ENCODE measurements at regions not wholly inside any gene's neighbourhood (a gene's known extent, or its start where the extent isn't known, plus 50 kb on each side); places are given as distances from the start of the nearest gene placed in this dataset.

DNA sequence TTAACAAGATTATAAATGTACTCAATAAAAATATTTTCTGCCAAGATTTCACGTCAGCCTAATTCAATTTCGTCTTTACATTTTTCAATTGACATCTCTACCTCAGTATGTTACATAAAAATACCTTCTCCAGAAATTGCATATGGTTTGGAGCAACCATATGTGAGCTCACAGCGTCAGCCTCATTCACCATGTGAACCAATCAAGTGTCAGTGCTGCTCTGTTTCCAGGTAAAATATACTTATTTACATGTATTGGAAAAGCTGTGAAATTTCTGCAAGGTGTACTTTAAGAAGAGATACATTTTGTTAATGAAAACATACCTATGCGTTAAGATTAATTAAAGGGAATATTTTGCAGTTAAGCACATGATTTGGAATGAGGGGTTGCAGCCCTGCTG is 110.7 kb upstream of the PRSS1 start:
- no peaks in the 10 kb centered on the region for H3K9me3 ChIP-seq (ENCODE audit: control insufficient read depth, insufficient read depth, low read length)
- no peak overlapping the region for H3K56ac ChIP-seq (ENCODE audit: extremely low read depth, insufficient read depth, low read length)
- no peak overlapping the region for H3K4ac ChIP-seq (ENCODE audit: low read depth, low read length)
- intact Hi-C loops (cut with micrococcal nuclease) (loop anchor here (10.0 kb wide), 1 partner anchor 366 kb away; no protein-coding TSS in a partner anchor), in situ Hi-C loops (cut with MboI; ENCODE audit: low sequenced_read_pairs) (no loop called here), dilution Hi-C loops (cut with HindIII; ENCODE audit: low sequenced_read_pairs, unreplicated experiment) (no loop called here)
- no peak for DNase-seq
- no TSS peak for BruUV-seq (replicated peaks)
- no peak overlapping the region for H4K8ac ChIP-seq (ENCODE audit: low read depth in 2 of 2, low read length in 2 of 2)
- no peak overlapping the region for H3K4me3 ChIP-seq (ENCODE audit: insufficient read depth, low read depth, low read length)
- H2BK15ac ChIP-seq (ENCODE audit: low read depth, low read length) = no peak overlapping the region
- no CpG with 5 or more reads among the region's 4 CpGs for WGBS, 2 experiments (ENCODE audit: extremely low coverage in 2 of 2, insufficient read length in 1 of 2)
- H3K27me3 ChIP-seq (ENCODE audit: control insufficient read depth, insufficient read depth, low read length) = peaks cover 8% of the 10 kb centered on the region
- H2AK5ac ChIP-seq (ENCODE audit: low read depth, low read length) = no peak overlapping the region
- no peak overlapping the region for H3K18ac ChIP-seq (ENCODE audit: low read depth, low read length)
- POLR2A ChIA-PET (ENCODE audit: unreplicated experiment) = no interaction called here
- no peak overlapping the region for H3K27ac ChIP-seq (ENCODE audit: insufficient read depth, low read length)
- no peak overlapping the region for H2AK9ac ChIP-seq (replicated peaks; ENCODE audit: low read depth, low read length, poor library complexity)
- H3K23ac ChIP-seq (ENCODE audit: low read depth, low read length) = no peak overlapping the region
- H3K36me3 ChIP-seq (ENCODE audit: control insufficient read depth, insufficient read depth, low read length) = no peaks in the 10 kb centered on the region
- no peaks in the 10 kb centered on the region for H4K20me1 ChIP-seq (ENCODE audit: insufficient read depth, low read length)
- no peak for TF ChIP-seq USF2 (IDR thresholded peaks at IDR 0.05; ENCODE audit: low read depth, low read length)
- TF ChIP-seq MXI1 (IDR thresholded peaks at IDR 0.05; ENCODE audit: borderline replicate concordance, low read depth, low read length) = no peak
- TF ChIP-seq BHLHE40 (IDR thresholded peaks at IDR 0.05; ENCODE audit: low read depth, low read length) = no peak
- TF ChIP-seq, protein P1, sequence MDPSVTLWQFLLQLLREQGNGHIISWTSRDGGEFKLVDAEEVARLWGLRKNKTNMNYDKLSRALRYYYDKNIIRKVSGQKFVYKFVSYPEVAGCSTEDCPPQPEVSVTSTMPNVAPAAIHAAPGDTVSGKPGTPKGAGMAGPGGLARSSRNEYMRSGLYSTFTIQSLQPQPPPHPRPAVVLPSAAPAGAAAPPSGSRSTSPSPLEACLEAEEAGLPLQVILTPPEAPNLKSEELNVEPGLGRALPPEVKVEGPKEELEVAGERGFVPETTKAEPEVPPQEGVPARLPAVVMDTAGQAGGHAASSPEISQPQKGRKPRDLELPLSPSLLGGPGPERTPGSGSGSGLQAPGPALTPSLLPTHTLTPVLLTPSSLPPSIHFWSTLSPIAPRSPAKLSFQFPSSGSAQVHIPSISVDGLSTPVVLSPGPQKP (IDR thresholded peaks at IDR 0.05; ENCODE audit: borderline replicate concordance, low read depth, low read length) = no peak
- no peak overlapping the region for H2BK120ac ChIP-seq (ENCODE audit: low read depth, low read length)
- H4K5ac ChIP-seq (ENCODE audit: low read depth, low read length) = no peak overlapping the region
- no peak overlapping the region for H2BK5ac ChIP-seq (ENCODE audit: low read depth, low read length, poor library complexity, severe bottlenecking)
- no peak for ATAC-seq (ENCODE audit: low read depth)
- no peak overlapping the region for H2AFZ ChIP-seq (replicated peaks; ENCODE audit: low read length, poor library complexity)
- H2BK20ac ChIP-seq (ENCODE audit: low read depth, low read length) = no peak overlapping the region
- CTCF ChIA-PET = interaction anchor here (0.8 kb wide), 1 partner anchor 145 kb away, joined by 4 read pairs; no protein-coding TSS in a partner anchor
- no peak overlapping the region for H3K14ac ChIP-seq (replicated peaks; ENCODE audit: low read depth, low read length)
- H3K4me2 ChIP-seq (ENCODE audit: low read depth, low read length) = no peak overlapping the region
- H3K9ac ChIP-seq (ENCODE audit: low read depth, low read length) = no peak overlapping the region
- no peaks in the 10 kb centered on the region for H3K9me1 ChIP-seq (ENCODE audit: insufficient read depth, low read length)
- no peaks in the 10 kb centered on the region for H3K4me1 ChIP-seq (ENCODE audit: control insufficient read depth, insufficient read depth, low read length)
- H4K91ac ChIP-seq (ENCODE audit: insufficient read depth, low read depth, low read length) = no peak overlapping the region
- no peaks in the 10 kb centered on the region for H3K79me1 ChIP-seq (ENCODE audit: low read depth in 1 of 2, low read length in 2 of 2)
